ENCODE measurements at regions not wholly inside any gene's neighbourhood (a gene's known extent, or its start where the extent isn't known, plus 50 kb on each side); places are given as distances from the start of the nearest gene placed in this dataset.
"Not testable (repeated sequence)": the region's sequence is repeated elsewhere in the genome, so short reads cannot be mapped to it uniquely, and the experiment has no call there.

DNA sequence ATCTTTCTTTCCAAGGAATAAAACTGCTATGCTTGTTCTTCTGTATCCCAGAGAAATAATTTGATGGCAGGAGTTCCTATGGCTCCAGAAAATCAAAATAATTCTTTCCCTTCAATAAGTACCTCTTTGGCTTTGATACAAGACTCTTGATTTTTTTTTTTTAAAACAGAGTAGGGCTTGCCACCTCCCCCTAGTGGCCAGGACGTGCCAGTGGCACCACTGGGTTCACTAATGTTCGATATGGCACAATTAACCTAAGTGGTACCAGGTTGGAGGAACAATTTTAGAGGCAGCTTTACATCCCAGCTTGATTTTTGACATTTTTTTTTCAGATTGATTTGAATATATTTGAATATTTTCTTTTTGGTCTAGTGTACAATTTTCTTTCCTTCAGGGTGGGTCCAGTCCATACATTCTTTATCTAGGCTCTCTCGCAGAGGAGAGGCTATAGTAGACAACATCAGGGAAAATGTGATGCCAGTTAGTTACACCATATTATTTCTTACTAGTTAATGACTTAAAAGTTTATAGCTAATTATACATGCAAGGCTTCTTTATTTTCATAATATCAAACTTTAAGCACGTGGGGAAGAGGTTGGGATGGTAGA is 330.9 kb downstream of the S1PR1 start:
- DNase-seq, result peak; percentile 13

DNA sequence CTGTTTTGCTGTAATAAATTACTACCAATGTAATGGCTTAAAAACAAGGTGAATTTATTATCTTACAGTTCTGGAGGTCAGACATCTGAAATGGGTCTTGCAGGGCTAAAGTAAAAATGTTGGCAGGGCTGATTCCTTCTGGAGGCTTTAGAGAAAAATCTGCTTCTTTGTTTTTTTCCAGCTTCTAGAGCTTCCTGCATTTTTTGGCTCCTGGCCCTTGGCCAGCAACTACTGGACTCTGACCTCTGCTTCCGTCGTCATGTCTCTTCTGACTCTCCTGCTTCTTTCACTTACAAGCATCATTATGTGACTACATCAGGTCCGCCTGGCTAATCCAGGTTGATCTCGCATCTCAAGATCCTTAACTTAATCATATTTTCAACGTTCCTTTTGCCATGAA is 350.9 kb downstream of the S1PR1 start:
- peak; percentile 27 for DNase-seq

DNA sequence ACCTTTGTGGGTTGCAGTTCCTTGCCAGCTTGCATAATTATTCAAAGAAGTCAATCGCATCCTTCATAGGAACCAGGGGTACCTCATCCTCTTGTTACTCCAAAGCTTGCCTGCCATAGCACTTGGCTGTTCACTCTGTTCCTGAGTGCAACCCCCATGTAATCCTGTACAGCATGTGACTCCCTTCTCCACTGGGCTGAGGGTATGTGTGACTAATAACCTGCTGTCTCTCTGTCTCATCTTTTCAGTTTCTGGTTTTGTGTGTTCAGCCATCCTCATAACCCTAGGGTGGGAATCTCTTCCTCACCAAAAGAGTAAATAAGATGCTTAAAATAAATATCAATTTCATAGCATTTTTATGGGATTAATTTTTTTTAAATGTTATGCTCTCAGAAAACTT is 351.9 kb downstream of the S1PR1 start:
- peak; percentile 11 for DNase-seq

DNA sequence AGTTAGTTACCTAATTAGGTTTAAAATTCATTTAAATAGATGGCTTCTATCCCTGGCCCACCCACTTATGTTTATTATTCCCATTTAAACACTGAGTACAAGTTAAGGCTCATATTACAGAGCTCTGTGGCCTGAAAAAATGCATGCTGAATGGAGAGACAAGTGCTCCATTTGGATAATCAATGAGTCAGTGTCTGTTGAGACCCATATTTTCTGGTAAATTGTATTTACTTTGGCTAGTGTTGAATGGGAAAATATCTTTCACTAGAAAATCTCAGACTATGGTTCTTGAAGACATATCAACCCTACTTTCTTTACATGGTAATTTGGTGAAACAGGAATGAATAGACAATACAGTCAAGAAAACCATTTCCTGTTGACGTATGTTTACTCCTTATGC is 356.0 kb downstream of the S1PR1 start:
- peak; percentile 58 for DNase-seq

DNA sequence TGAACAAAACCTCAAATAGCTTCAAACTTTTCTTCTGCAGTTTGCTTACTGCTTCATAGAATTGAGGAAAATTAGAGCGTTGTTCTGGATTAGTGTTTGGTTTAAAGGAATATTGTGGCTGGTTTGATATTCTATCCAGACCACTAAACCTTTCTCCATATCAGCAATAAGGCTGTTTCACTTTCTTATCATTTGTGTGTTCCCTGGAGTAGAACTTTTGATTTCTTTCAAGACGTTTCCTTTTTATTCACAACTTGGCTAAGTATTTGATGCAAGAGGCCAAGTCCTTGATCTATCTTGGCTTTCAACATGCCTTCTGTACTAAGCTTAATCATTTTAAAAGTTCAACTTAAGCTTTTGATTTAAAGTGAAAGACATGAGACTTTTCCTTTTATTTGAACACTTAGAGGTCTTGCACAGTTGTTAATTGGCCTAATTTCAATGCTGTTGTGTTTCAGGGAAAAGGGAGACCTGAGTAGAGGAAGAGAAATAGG is 359.1 kb downstream of the S1PR1 start:
- no peak for DNase-seq

DNA sequence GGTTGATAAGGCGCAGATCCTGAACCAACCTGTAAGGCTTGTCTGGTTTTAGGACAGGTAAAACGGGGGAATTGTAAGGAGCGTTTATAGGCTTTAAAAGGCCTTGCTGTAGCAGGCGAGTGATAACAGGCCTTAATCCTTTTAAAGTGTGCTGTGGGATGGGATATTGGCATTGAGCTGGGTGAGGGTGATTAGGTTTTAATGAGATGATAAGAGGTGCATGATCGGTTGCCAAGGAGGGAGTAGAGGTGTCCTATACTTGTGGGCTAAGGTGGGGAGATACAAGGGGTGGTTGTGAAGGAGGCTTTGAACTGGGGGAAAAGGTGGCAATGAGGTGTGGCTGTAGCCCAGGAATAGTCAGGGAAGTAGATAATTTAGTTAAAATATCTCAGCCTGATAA is 363.8 kb downstream of the S1PR1 start:
- not testable (repeated sequence) for DNase-seq

DNA sequence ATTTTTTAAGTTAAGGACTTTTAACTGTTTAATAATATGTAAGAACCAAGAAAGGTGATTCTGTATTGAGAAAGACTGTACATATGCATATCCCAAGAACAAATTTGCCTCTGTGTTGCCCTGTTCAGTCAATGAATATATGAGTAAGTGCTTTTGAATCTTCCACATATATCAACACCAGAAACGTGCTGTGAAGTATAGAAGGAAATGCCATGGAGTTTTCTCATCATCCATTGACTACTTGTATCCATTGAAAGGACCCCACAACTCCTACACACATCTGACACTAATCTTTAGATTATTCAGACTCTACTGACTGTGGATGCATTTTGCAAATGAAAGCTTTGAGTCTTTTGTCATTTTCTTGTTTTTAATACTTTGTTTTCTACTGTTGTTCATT is 366.9 kb downstream of the S1PR1 start:
- DNase-seq, result peak; percentile 62

DNA sequence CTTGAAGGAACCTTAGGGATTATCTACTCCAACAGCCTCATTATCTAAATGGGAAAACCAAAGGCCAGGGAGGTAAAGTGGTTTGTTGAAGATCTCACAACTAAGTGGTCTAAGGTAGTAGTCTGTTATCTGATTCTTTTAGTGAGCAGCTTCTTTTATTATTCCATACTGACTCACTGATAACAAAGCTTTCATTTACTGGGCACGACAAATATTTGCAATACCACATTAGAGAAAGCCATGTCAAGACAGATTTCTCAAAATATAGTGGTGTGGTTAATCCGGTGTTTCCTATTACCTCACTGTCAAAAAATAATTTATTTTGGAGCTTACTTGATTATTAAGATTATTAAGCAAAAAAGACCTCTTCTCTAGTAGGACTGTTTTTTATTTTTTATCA is 369.1 kb downstream of the S1PR1 start:
- no peak for DNase-seq

DNA sequence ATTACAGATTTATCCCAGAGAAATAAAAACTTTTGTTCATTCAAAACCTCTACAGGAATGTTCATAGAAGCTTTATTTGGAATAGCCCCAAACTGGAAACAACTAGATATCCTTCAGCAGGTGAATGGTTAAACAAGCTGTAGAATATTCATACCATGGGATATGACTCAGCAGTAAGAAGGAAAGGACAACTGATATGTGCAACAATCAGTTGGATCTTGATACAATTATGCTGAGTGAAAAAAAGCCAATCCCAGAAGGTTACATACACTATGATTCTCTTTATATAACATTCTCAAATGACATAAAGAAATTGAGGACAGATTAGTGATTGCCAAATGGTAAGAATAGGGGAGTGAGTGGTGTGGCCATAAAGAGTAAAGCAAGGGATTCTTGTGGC is 376.7 kb downstream of the S1PR1 start:
- DNase-seq, result peak; percentile 6

DNA sequence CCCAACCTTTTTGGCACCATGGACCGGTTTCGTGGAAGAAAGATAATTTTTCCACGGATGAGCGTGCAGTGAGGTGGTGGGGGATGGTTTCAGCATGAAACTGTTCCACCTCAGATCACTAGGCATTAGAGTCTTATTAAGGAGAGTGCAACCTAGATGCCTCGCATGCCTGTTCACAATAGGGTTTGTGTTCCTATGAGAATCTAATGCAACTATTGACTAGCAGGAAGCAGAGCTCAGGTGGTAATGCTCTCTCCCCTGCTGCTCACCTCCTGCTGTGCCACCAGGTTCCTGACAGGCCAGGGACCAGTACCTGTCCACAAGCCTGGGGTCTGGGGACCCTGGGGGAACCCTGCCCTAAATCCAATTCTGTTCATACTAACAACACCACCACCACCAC is 377.8 kb downstream of the OLFM3 start:
- no peak for DNase-seq

DNA sequence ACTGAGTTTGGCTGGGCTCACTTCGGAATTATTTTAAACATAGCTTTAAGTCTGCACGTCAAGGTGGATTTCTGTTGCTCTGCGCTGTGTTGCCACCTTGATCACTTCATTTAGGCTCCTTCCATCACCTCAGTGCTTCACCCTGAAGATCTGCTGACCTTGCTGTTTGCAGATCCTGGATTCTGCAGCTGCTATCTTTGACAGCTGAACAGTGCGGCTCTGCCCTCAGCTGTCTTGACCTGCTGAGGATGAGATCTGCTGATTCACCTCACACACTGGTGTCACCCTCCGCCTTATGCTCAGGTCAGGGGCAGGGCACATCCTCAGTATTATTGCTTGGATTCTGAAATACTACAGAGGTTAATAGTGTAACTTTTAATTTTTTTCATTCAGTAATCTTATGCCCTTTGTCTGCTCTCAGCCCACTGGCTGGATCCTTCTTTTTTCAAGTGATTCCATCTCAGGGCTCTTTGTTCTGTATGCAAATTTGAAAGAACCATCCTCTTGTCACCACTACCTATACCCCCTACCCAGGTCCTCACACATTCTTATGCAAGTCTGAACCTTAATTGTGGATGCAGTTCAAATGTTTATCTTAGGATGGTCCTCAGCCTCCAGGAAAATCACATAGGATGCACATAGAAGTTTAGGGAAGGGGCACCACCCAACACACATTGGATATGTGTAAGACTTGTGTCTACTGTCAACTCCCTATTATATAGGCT is 364.0 kb downstream of the OLFM3 start:
- DNase-seq, result no peak

DNA sequence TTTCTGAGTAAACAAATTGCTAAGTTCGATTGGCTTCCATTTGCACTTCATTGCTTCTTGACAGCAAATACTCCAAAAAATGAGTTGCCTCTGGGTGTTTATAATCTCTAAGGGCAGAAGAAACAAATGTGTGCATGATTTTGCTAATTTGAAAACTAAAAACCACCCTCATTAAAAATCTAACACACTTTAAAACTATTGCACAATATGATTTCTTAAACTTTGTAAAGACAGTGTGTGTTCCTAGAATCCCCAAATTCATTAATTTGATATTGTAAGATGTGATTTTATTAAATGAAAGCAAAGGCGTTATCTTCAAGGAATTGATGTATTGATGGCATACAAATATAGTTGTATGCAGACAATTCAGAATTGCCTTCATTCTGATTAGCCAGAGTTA is 350.9 kb downstream of the OLFM3 start:
- no peak for DNase-seq

DNA sequence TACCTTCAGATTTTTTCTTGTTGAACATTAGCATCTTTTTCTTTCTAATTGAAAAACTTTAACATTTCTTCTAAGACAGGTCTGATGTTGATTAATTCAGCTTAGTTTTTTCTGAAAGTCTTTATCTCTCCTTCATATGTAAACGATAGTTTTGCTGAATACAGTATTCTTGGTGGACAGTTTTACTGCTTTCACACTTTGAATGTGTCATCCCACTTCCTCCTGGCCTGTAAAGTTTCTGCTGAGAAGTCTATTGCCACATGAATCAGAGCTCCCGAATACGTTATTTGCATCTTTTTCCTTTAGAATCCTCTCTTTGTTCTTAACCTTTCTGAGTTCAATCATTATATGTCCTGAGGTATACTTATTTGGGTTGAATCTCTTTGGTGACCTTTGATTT is 344.2 kb downstream of the OLFM3 start:
- DNase-seq, result no peak

DNA sequence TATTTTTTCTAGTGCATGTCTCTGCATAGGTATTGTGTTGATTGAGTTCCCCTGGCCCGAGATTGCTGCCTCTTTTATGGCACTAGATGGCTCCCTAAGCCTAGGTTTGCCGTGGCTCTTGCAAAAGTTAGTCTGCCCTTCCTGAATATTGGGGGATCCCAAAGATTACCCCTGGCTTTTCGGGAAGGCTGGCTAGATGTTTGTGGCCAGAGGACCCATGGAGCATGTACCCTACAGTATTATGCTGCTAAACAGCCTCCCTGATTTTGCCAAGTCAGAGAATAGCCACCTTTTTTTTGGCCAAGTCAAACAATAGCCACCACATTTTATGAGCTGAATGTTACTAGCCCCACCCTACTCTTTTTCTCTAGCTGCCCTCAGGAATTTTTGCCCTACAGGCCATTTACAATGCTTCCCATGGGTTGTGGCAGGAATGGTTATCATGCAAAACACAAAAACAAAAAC is 343.2 kb downstream of the OLFM3 start:
- peak; percentile 0 for DNase-seq

DNA sequence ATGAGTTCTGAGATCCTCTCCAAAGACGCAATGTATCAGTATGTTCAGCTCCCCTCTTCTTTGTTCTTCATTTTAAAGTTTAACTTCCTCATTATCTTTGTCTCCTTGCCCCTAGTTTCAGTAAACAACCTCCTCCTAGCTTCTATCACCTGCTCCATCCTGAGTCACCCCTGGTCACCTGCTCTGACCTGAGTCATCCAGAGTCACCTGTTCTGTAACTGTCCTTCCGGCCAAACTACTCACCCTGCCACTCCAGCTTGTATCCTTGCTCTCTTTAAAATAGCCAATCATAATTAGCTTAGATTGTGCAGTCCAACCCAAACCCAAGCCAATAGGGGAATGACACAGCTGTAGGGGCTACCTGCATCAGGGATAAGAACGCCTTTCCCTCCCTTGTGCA is 332.0 kb downstream of the OLFM3 start:
- DNase-seq, result no peak

DNA sequence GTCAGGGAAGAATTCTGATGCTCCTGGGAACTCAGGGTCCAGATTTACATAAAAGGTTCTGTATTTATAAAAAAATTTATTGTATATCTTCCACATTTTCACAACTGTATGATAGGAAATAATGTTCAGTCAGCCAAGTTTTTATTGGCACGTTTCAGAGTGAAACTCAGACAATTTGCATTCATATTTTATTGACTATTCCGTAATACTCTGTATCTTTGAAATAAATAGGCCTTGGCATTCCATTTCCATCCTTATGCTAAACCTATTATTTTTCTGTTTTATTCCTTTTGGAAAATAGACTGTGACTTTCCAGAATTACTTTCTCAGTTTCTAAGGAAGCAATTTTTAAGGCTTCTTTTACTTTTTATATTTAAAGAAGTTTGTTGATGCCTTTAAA is 329.0 kb downstream of the OLFM3 start:
- no peak for DNase-seq

DNA sequence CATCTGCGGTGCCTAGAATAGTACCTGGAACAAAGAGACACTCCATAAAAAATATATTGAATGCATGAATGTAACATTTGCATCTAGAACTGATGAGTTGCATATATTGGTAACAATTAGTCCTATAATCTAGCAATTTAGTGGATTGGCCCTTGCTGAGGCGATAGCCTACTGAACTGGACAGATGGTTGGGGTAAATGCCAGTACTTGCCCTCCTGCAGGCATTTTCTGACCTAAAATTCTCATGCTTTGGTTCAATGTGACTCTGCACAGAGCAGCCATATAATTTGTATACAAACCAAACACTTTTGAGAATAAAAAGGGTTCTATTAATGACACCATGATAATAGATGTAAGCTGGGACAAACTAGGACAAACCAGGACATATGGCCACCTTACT is 313.6 kb downstream of the OLFM3 start:
- no peak for DNase-seq

DNA sequence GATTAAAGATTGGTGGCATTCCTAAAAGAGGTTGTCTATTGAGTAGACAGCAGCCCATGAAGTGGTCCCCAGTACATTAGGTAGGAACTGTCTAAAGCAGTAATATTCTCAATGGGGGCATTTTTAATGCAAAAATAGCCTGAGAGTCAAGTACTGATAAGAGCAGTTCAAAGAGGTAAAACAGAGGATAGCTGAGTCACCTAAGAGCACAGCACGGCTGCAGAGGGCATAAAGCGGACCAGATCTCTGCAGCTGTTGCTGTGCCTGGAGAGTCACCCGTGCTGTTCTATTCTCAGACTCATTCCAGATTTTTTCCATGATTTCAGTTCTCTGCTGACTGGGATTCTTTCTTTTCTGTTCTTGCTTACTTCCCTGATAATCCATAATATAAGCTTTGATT is 313.2 kb downstream of the OLFM3 start:
- no peak for DNase-seq

DNA sequence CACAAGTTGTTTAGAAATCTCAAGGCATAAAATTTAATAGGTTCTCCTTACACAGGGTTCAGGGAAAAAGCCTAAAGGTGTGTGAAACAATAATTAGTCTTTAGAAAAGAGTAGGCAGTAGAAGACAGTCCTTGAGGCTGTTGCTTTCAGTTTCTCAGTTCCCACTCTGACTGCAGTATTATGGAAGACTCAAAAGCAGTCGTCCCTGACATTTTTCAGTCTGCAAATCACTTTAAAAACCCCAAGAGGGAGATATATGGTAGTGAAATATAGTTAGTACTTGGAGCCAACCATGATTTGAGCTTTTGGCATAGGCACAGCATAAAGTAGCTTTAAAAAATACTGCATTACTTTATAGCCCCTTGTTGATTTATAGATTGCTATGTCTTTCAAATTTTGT is 299.7 kb downstream of the OLFM3 start:
- DNase-seq, result peak; percentile 9

DNA sequence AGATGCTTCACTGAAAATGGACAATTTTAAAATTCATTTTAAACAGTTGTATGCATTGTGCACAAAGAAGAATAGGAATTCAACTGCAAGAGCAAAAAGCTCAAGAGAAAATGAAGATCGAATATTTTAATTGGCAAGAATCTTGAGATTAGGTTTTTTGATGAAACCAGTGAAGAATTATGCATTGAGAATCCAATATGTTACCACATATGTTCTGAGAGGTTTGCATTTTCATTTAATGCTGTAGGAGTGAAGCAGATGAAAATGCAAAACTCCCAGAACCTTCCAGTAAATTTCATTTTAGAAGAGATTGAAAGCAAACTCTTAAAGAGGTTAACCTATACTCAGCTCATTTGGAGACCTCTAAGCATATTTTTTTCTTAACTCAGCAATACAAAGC is 298.0 kb downstream of the OLFM3 start:
- no peak for DNase-seq

DNA sequence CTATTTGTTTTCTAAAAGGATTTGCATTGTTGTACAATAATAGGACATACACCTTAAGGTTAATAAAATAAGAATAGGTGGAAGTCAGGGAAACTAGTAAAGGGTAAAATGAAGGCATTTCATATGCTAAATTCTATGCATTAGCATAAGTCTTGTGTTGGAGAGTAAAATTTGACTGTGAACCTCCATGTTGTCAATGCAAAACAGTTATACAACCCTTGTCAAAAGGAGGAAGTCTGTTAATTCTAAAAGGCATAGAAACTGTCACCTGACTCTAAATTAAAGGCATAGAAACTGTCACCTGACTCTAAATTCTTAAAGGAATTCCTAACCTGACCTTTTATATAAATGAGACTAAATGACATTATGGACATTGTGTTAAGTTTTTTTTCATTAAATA is 291.8 kb downstream of the OLFM3 start:
- DNase-seq, result no peak

DNA sequence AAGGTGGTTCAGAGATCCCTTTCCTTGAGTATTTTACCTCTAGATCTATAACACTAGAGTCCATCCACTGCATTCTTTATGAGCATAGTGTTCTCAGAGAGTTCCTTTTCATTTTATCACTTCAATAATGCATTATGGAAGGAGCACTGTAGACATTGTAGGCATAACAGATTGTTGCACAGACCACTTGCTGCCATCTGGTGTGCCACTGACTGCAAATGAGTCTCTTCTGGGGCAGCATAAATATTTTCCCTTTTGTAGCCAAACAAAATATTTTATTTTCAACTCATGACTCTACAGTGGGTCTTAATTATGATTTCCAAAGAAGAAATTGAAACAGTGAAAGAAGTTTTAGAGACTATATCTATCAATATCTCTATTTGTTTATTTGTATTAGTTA is 290.4 kb downstream of the OLFM3 start:
- DNase-seq, result no peak

DNA sequence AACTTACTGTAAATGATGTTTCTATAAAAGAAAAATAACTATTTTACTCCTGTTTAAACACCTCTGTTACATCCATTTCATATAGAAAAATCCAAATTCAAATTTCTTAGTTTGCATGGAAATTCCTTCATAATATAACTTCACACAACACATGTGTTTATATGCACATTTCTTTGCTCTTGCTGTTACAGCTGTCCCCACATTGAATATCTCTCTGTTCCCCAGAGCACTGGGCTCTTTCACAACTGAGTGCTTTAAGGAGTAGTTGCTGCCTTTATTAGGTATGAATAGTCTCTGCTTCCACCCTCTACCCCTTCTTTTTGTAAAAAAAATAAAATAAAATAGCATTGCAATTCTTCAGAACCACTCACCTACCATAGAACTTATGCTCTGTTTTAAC is 287.0 kb downstream of the OLFM3 start:
- DNase-seq, result no peak

DNA sequence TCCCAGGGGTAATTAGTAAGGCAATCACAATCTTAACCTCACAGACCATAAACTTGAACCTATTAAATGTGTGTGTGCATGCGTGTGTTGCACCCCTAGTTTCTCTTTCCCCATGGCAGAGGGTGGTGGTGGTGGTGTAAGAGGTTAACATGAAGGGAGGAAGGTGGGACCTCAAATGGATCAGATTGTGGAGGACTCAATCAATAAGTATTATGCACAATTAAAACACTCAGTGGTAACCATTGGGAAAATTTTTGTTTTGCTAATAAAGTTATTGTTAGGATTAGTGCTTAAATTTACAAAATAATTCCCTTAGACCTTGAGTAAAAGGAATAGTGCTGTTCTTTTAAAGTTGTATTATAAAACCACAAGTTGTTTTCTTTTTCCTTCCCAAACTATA is 283.0 kb downstream of the OLFM3 start:
- DNase-seq, result no peak

DNA sequence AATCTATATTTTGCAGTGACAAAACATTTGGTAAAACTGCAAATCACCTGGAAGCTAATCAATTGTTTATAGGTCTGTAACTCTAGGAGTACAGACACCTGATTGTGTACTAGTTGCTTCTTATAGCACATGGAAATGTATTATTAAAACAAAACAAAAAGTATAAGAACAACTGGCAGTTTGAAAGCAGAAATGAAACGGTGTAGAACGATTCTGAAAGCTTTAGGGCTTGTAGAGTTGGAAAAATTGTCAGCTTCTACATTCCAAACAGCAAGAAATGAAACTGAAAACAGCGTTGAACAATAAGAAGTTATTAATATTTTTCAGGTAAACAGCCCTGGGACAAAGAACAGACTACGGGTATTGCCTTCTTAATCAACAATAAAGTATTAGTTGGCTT is 273.3 kb downstream of the OLFM3 start:
- DNase-seq, result no peak

Data from fibroblast of skin of abdomen (primary cell).